NOMO-1 treated with DMSO at 0.1 percent for 48 hours (cell line): ENCODE measurements at regions not wholly inside any gene's neighbourhood (a gene's known extent, or its start where the extent isn't known, plus 50 kb on each side); places are given as distances from the start of the nearest gene placed in this dataset.
A peak's percentile ranks its signal among the peaks of the same experiment; 100 is the strongest.
"Not testable (repeated sequence)": the region's sequence is repeated elsewhere in the genome, so short reads cannot be mapped to it uniquely, and the experiment has no call there.

Experiments used
- DNase-seq: peaks from one replicate; lab custom pipeline; 2025; ENCODE audit not compliant: unreplicated experiment; lab: John Stamatoyannopoulos, UW

- no peak for DNase-seq
Observed at GRCh38 chr2:122681626-122682025, 926.2 kb downstream of the TSN start.

DNA sequence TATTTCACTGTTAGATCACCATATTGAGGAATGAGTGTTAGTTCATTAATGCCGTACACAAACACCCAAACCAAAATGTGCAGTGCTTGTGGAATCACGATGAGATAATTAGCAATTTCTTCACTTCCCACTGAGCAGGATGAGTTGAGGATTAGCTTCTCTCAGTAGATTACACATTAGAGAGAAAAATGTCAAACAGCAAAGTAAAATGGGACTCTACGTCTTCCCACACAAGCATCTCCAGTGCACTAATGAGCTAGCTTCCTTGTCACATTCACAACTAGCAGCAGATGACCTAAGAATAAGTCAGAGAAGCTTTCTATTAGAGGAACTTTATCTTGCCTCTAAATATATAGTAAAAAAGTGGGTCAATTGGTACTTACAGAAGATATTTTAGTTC is 926.9 kb downstream of the TSN start:
- no peak for DNase-seq

- DNase-seq: no peak
Observed at GRCh38 chr2:122683018-122683417, 927.6 kb downstream of the TSN start.

GRCh38 chr2:122692400-122693083 is 937.1 kb downstream of the TSN start:
- DNase-seq: peak; percentile 82

DNA sequence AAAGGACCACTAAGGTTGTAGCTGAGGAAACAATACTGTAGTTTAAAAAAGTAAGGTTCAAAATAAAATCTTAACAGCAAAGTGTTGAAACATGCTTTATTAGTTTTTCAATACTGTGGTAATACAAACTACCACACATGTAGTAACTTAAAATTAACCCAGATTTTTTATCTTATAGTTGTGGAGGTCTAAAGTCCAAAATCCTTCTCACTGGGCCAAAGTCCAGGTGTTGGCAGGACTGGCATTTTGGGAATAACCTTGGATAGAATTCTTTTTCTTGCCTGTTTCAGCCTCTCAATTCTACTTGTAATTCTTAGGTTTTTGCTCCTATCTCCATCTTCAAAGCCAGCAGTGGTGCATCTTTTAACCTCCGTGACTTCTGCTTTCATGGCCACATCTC is 942.0 kb downstream of the TSN start:
- DNase-seq: no peak

GRCh38 chr2:122703676-122704075 is 948.2 kb downstream of the TSN start:
- DNase-seq: no peak

GRCh38 chr2:122704109-122704563 is 948.7 kb downstream of the TSN start:
- peak; percentile 67 for DNase-seq

DNA sequence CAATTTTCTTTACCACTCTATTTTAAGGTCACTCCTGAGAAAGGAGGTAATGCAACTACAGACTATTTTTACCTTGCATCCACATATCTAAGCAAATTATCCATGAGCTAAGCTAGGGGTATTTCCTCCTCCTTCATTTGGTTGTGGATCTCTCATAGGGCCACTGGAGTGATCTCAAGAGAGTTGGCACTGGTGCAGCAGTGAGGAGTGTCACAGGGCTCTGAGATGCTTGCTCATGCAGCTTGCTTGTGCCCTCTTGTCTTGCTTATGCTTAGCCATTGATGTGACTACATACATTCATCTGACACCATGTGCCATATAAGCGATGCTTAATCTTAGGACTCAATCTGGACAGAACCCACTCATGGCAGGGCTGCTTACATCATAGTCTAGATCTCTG is 950.3 kb downstream of the TSN start:
- no peak for DNase-seq

DNA sequence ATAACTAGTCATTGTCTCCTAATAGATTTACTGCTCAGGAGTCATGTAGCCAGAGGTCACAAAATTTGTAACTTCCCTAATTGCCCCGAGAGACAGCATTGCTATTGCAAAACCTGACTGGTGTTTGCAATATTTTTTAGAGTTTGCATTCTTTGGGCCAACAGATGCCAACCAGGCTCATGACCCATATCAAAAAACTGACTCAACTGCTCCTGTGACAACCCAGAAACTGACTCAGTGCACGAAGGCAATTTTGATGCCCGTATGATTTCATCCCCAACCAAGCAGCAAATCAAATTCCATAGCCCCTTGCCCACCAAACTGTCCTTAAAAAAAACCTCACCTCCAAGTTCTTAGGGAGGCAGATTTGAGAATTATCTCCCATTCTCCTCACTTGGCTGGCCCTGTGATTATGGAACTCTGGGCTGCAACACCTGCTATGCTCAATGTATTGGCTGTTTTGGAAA is 951.3 kb downstream of the TSN start:
- peak; percentile 82 for DNase-seq

GRCh38 chr2:122707224-122707824 is 951.9 kb downstream of the TSN start:
- no peak for DNase-seq

- no peak for DNase-seq
Observed at GRCh38 chr2:122710049-122710448, 954.6 kb downstream of the TSN start.

DNA sequence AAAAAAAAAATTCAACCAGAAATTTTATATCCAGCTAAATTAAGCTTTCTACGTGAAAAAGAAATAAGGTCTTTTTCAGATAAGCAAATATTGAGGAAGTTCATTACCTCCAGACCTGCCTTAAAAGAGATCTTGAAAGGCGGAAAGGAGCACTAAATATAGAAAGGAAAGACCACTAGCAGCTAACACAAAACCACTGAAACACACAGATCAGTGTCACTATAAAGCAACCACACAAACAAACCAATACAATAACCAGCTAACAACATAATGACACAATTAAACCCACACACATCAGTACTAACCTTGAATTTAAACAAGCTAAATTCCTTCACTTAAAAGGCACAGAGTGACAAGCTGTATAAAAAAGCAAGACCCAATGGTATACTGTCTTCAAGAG is 958.3 kb downstream of the TSN start:
- no peak for DNase-seq

DNA sequence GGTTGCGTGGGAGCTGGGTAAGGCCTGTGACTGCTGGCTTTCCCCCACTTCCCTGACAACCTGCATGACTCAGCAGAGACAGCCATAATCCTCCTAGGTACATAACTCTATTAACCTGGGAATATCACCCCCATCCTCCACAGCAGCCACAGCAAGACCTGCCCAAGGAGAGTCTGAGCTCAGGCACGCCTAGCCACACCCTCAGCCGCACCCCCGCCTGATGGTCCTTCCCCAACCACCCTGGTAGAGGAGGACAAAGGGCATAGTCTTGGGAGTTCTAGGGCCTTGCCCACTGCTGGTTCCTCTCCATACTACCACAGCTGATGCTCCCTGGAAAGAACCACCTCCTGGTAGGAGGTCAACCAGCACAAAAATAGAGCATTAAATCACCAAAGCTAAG is 965.4 kb downstream of the TSN start:
- DNase-seq: not testable (repeated sequence)

DNA sequence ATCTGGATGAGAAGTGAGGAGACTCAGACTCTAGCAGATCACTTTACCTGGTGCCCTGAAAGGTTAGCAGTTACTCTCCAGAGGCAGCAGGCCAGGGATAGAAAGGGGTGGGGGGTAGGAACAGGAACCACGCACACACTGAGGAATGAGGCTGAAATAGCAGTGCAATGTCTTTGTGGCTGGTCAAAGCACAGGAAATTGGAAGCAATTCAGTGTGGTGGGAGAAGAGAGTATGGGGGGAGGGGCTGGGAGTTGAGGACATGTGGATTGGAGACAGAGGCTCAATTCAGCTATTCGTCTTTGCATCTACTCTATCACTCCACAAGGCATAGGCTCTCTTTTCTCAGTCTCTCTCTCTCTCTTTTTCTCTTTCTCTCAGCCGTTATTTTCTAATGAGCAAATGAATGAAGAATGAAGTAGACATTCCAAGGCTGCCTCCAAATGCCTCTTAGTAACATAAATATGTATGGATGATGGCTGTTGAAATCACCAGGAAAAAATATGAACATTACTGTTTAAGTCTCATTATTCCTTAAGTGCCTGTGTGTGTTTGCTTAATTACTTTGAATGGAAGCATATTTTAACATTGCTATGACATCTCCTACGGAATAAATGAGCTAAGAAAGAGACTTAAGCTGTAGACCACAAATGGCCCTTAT is 979.4 kb downstream of the TSN start:
- DNase-seq: no peak

GRCh38 chr2:122736279-122736678 is 980.8 kb downstream of the TSN start:
- no peak for DNase-seq

DNA sequence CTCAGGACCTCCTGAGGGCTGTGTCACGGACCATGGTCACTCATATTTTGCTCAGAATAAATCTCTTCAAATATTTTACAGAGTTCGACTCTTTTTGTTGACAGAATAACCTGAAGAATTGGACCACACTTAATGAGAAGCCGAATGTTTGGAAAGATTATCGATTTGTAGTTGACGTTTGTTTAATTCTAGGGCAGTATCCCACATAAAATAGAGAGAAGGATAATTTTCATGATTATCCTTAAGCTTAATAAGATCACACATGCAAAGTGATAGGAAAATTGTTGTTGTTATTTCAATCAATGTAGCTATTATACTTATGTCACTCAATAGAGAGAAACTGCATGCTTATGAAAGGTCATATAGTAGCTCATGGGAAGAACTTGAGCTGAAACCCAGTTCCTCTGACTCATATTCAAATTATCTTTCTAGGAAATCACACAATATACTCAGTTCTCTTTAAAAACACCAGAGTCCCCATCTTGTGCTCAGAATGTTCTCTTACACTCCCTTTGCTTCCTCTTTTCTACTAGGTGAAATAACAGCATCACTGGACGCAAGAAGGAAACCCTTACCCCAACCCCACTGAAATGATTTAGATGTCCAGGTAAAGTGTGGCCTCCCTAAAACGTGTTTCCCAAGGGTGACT is 982.1 kb downstream of the TSN start:
- DNase-seq: peak; percentile 90

DNA sequence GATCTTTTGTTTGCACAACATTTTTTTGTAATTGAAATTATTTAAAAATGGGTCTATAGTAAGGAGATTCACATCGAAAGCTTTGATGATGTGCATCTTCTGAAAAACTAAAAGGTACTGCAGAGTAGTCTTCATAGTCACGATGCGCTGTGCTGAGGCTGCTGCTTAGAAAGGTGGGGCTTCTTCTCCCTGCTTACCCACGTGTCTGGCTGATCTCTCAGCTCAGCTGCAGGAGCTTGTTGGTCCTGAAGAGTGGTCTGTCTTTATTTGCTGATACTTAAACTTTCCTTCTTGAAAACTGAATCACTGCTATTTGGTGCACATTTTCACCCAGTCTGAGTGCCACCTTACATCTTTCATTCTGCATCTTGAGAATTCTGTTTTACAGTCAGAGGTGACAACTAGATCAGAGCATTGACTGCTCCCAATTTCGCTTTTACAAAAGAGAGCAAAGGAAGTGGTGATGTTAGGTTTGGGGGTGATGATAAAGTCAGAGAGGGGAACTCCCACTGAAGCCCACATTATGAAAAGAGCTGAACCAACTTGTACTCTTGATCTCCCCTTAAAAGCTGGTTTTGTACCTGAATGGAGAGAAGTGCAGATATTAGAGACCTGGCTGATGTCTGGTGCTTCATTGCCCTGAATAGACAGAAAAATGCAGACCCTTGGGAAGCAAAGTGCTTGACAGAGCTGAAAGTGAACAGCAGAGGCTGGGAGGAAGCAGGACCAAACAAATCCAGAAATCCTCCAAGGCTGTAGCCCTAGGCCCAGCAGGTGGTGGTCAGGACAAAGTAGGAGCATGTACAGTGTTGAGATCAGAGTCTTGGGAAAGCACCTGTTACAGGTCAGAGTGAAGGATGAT is 984.5 kb downstream of the TSN start:
- DNase-seq: no peak

DNA sequence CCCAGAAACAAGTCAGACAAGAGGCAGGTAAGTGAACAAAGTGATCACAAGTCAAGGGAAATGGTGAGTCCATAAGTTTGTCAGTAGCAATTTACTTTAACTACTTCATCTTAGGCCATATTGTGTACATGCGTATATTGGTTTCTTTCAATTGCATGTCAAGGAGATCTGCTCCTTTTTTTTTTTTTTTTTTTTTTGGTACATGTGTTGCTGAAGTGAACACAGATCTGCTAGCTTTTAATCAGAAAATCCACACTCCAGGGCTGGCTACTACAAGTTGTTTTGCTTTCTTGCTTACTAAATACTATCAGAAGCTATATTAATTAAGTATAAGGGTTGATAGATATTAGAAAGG is 985.1 kb downstream of the TSN start:
- DNase-seq: no peak

- DNase-seq: no peak
Observed at GRCh38 chr2:122741403-122741802, 986.0 kb downstream of the TSN start.

- no peak for DNase-seq
Observed at GRCh38 chr2:122743021-122743675, 987.7 kb downstream of the TSN start.
